Lower lobe of right lung (tissue), 2 donors: ENCODE measurements at regions not wholly inside any gene's neighbourhood (a gene's known extent, or its start where the extent isn't known, plus 50 kb on each side); places are given as distances from the start of the nearest gene placed in this dataset.

Experiments used
- ATAC-seq, 2 donors: fragments of 200-7000 bp; cut with Tn5 transposase; one replicate each; pipeline ENCODE4 v1.9.1; 2020 to 2022; ENCODE audit warnings: mild to moderate bottlenecking in 2 of 2, moderate library complexity in 2 of 2
- DNase-seq: peaks from one replicate; pipeline ENCODE4 v3.0.0-alpha.2; 2020
- H3K27ac ChIP-seq: fragments of 200-600 bp; one replicate; pipeline ENCODE4 v1.8.0; 2022
- H3K27me3 ChIP-seq: fragments of 200-600 bp; one replicate; pipeline ENCODE4 v1.8.0; 2022; ENCODE audit warnings: low read depth
- H3K36me3 ChIP-seq: fragments of 200-600 bp; one replicate; pipeline ENCODE4 v1.8.0; 2022; ENCODE audit warnings: mild to moderate bottlenecking
- H3K4me1 ChIP-seq: fragments of 200-600 bp; one replicate; pipeline ENCODE4 v1.8.0; 2022
- H3K4me3 ChIP-seq: fragments of 200-600 bp; one replicate; pipeline ENCODE4 v1.8.0; 2022; ENCODE audit warnings: mild to moderate bottlenecking
- H3K9me3 ChIP-seq: fragments of 200-600 bp; one replicate; pipeline ENCODE4 v1.8.0; 2022
- CTCF ChIP-seq: fragments of 200-600 bp; IDR thresholded peaks from one replicate; pipeline ENCODE4 v1.8.0; 2022; ENCODE audit warnings: antibody characterized with exemption, mild to moderate bottlenecking
- intact Hi-C: fragments of 100-400 bp; cut with DNase I; formaldehyde crosslinking; loops from one replicate; pipeline ENCODE4 v1.11.0; 2022
- donor health status: DM: no; HTN: yes; CAD: no; lungs with severe emphysema.

- H3K36me3 ChIP-seq: no peaks in the 10 kb centered on the region
- no peak overlapping the region for H3K4me3 ChIP-seq
- intact Hi-C loops: no loop called here
- no peaks in the 10 kb centered on the region for H3K9me3 ChIP-seq
- H3K4me1 ChIP-seq: no peaks in the 10 kb centered on the region
- TF ChIP-seq CTCF: no peak
- H3K27me3 ChIP-seq: no peaks in the 10 kb centered on the region
- DNase-seq (no peak), ATAC-seq (no peak)
- no peak overlapping the region for H3K27ac ChIP-seq
These were observed 1495.4 kb downstream of the RPA4 start for GRCh38 chrX:98379134-98379533.

- no peaks in the 10 kb centered on the region for H3K9me3 ChIP-seq
- no peaks in the 10 kb centered on the region for H3K4me1 ChIP-seq
- no peaks in the 10 kb centered on the region for H3K27me3 ChIP-seq
- H3K36me3 ChIP-seq: no peaks in the 10 kb centered on the region
- intact Hi-C loops: no loop called here
- ATAC-seq: no peak
- no peak overlapping the region for H3K4me3 ChIP-seq
- H3K27ac ChIP-seq: no peak overlapping the region
- no peak for DNase-seq
- no peak for TF ChIP-seq CTCF
These were observed 1496.4 kb downstream of the RPA4 start for GRCh38 chrX:98380106-98380505.

- Histone ChIP-seq H3K36me3 (no peaks in the 10 kb centered on the region), H3K27me3 (no peaks in the 10 kb centered on the region), H3K4me1 (no peaks in the 10 kb centered on the region), H3K4me3 (no peak overlapping the region), H3K9me3 (no peaks in the 10 kb centered on the region), H3K27ac (no peak overlapping the region)
- intact Hi-C loops: no loop called here
- DNase-seq (no peak), ATAC-seq (no peak)
- TF ChIP-seq CTCF: no peak
These were observed 1496.8 kb downstream of the RPA4 start for GRCh38 chrX:98380556-98380955.

- no peaks in the 10 kb centered on the region for H3K9me3 ChIP-seq
- TF ChIP-seq CTCF: no peak
- no peaks in the 10 kb centered on the region for H3K36me3 ChIP-seq
- no peak for DNase-seq
- no peak overlapping the region for H3K27ac ChIP-seq
- H3K4me1 ChIP-seq: no peaks in the 10 kb centered on the region
- ATAC-seq: no peak
- intact Hi-C loops: no loop called here
- H3K27me3 ChIP-seq: no peaks in the 10 kb centered on the region
- H3K4me3 ChIP-seq: no peak overlapping the region
These were observed 1514.8 kb downstream of the RPA4 start for GRCh38 chrX:98398542-98398941.

- ATAC-seq (no peak), DNase-seq (no peak)
- no peaks in the 10 kb centered on the region for H3K27me3 ChIP-seq
- H3K4me1 ChIP-seq: no peaks in the 10 kb centered on the region
- H3K27ac ChIP-seq: no peak overlapping the region
- H3K9me3 ChIP-seq: no peaks in the 10 kb centered on the region
- H3K4me3 ChIP-seq: no peak overlapping the region
- no peak for TF ChIP-seq CTCF
- intact Hi-C loops: no loop called here
- H3K36me3 ChIP-seq: no peaks in the 10 kb centered on the region
These were observed 1521.7 kb downstream of the RPA4 start for GRCh38 chrX:98405376-98405775.

GRCh38 chrX:98407584-98407983, 1523.9 kb downstream of the RPA4 start:
- Histone ChIP-seq H3K27ac (no peak overlapping the region), H3K36me3 (no peaks in the 10 kb centered on the region), H3K4me1 (no peaks in the 10 kb centered on the region), H3K9me3 (no peaks in the 10 kb centered on the region), H3K4me3 (no peak overlapping the region), H3K27me3 (no peaks in the 10 kb centered on the region)
- intact Hi-C loops: no loop called here
- no peak for TF ChIP-seq CTCF
- ATAC-seq: no peak
- DNase-seq: no peak
